Stimulated activated CD4-positive, alpha-beta T cell treated with anti-CD3 and anti-CD28 coated beads, Interleukin-1b, Interleukin-23, amount 100 ng/mL, for 24 hours (primary cell): ENCODE measurements at regions not wholly inside any gene's neighbourhood (a gene's known extent, or its start where the extent isn't known, plus 50 kb on each side); places are given as distances from the start of the nearest gene placed in this dataset.
A peak's percentile ranks its signal among the peaks of the same experiment; 100 is the strongest.

Experiments used
- DNase-seq, 4 experiments: peaks; one replicate each; pipeline ENCODE4 v3.0.0-alpha.2; 2020; ENCODE audit warnings: low read depth in 4 of 4, low spot score in 1 of 4

DNA sequence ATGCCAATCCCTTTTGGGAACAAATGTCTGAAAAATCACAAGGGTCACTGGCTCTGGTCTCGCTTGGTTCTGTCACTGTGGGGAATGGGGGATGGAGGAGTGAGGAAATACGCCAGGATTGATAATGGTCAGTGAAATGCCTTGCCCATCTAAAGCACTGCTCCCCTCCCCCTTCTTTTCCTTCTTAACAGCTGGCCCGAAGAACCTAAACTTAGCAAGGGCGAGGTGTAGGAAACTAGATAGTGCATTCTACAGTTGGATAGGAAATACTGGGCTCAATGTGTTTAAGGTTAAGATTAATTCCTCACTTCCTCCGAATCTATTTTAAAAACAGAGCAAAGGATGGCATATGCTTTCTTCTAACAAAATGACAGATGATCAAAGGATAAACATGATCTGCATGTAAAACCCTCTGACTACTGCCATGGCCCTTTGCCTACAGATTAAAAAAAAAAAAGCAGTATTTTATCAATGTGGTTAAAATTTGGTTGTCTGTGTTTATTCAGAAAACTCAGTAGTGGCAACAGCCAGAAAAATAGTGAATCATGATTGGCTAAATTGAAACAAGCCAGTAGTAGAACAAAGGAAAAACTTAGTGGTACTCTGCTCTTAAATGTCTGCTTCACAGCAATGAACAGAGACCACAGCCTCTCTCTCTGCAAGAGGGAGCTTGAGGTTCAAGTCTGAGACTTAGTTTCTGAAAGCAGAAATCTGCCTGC is 86.1 kb upstream of the VAV3 start:
- DNase-seq, result no peak

DNA sequence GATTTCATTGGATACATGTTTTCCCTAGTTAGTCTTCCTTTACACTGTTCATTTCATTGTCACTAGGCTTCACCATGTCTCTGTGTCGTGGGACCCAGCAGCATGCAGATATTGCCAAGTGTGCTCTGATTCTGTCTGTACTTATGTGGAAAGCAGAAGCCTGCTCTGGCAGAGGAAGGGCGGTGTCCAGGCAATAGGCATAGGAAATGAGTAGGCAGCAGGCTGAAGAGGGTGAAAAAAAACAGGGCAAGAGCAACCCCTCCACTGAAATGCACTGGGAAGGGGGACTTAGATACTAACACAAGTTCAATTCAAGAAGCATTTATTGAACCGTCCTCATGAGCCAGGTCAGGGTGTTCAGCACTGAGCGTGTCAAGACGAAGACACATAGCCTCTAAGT is 85.2 kb upstream of the VAV3 start:
- DNase-seq, result no peak

DNA sequence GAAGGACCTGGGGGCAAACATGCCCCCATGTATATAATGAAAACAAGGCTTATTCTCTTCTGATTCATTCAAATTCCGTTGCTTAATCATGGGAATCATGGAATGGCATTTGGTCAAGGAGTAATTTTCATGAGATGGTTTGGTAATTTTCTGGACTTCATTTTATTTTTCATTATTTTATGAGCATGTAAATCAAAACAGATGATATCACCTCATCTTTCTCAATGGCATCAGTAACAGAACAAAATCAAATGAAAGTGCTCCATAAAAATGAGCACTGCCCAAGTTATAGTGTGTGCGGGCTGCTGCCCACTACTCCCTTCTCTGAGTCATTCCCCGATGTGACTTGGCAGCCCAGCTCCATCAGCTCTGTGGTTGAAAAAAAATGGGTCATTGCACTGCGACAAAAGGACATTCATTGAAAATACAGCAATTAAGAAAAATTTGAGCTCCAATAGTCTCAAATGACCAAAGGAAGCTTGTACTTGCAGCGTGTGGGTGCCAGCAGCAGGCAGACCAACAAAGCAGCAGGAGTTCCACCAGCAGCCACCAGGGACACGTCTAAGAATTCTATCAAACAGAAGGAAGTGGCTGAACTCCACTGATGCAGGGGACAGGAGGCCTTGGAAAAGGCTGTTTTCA is 84.3 kb upstream of the VAV3 start:
- peak in 1 of 4 experiments; percentile 9 for DNase-seq

DNA sequence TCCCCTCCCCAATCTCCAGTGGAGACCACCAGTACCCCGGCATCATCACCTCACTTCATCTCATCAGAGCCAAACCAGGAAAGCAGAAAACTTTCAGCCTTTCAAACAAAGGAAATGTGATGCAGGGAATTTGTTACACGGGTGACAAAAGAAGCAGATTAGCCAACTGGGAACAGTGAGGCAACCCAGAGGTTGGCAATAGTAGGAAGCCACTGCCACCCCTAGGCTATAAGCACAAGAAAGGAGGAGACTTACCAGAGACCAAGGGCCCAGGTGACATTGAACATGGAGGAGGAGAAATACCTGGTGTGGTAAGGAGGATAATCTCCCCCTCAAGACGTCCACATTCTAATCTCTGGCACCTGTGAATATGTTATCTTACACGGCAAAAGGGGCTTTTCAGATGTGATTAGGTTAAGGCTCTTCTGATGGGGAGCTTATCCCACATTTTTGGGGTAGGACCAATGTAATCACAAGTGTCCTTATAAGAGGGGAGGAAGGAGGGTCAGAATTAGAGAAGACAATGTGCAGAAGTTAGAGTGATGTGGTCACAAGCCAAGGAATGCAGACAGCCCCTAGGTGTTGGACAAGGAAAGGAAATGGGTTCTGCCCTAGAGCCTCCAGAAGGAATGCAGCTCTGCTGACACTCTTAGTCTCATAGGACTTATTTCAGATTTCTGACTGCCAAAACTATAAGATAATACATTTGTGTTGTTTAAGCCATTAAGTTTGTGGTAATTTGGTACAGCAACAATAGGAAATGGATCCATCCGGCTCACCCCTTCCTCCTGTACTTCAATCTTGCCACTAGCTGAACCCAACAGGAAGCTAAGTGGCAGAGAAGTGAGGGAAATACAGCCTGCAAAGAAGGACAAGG is 83.6 kb upstream of the VAV3 start:
- no peak for DNase-seq

DNA sequence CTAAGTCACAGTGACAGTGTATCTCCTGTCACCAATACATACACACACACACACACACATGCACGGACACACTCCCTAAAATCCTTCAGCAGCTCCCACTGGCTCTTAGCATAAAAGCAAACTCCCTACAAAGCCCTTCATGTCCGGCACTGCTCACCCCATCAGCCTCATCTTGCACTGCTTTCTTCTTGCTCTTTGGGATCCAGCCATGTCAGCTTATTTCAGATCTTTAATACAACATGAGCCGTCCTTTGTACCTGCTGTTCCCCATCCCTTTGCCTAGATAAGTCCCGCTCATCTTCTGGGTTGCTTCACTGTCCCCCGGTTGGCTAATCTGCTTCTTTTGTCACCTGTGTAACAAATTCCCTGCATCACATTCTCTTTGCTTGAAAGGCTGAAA is 82.1 kb upstream of the VAV3 start:
- DNase-seq, result no peak

DNA sequence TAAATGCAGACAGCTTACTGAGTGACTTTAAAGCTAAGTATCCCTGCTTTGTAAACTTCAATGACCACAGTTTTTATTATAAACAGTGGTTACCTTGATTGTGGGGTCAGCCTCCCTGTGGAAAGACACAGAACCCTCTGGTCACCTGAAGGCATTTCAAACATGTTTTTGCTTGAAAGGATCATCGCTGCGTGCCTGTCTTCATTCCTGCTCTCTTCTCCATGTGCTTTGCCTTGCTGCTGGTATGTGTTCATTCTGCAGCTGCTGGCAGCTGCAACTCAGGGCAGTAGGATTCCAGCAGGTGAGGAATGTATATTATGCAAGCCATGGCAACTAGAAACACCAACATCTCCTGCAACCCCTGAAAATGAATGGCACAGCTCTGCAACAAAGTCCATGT is 81.0 kb upstream of the VAV3 start:
- no peak for DNase-seq

DNA sequence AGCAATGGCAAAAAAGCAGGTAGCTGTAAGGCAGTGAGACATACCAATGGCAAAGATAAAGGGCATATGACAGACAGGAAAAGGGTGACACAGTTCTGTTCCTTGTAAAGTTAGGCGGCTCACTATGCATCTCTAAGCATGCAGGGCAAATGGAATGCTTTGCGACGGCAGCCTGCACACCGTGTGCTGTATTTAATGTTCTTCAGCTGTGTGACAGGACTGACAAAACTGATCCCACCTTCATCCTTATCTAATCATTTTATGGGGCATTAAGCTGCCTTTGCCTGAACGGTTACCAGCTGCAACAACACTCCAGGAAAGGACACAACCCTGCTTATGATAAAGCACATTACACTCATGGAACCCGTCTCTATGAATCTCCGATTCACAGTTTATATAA is 80.5 kb upstream of the VAV3 start:
- DNase-seq, result no peak

DNA sequence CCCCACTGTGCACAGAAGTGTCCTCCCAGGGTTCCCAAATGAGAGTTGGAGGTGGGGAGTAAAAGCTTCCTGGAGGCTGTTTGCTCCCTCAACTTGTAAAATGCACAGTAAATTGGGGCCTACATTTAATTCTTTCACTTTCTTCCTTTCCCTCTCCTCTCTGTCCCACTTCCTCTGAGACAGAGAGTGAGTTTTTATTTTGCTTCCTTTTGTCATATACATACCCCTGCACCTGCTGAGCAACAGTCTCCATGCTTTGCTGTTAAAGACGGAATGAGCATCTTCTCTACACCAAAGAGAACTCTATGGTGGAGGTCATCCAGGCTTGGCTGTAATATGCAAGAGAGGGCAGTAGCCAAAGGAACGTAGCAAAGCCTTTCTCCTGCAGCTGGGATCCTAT is 79.3 kb upstream of the VAV3 start:
- no peak for DNase-seq

DNA sequence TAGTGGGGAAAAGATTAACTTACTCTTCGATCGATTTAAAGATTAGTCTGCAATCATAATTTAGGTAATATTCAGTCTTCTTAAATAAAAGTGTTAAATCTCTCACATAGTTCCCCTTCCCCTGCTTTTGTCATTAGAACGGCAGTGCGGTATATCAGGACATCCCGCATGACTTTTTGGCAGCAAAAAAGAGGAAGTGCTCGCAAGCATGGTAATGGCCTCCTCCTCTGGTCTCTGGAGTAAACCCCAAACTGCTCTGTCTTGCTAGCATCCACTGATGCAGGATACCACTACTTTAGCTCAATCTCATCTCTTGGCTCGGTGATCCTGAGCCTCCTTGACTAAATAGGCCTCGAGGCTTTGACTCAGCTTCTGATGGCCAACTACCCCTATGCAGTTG is 78.7 kb upstream of the VAV3 start:
- no peak for DNase-seq

DNA sequence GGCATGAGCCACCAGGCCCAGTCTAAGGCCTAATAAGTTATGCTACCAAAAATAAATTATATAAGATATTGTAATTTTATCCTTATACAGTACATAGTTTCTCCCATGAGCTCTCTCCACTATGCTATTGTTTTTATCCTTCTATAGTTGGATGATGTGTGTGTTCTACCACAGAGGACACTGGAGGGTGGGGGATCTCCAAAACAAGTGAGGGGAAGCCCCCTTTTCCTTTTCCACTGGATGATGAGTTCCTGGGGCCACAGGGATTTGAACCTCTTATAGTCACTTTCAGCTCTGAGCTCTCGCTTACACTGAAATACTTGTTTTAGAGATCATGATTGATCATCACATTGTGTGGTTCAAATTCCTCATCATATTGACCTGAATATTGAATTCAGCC is 77.6 kb upstream of the VAV3 start:
- no peak for DNase-seq

DNA sequence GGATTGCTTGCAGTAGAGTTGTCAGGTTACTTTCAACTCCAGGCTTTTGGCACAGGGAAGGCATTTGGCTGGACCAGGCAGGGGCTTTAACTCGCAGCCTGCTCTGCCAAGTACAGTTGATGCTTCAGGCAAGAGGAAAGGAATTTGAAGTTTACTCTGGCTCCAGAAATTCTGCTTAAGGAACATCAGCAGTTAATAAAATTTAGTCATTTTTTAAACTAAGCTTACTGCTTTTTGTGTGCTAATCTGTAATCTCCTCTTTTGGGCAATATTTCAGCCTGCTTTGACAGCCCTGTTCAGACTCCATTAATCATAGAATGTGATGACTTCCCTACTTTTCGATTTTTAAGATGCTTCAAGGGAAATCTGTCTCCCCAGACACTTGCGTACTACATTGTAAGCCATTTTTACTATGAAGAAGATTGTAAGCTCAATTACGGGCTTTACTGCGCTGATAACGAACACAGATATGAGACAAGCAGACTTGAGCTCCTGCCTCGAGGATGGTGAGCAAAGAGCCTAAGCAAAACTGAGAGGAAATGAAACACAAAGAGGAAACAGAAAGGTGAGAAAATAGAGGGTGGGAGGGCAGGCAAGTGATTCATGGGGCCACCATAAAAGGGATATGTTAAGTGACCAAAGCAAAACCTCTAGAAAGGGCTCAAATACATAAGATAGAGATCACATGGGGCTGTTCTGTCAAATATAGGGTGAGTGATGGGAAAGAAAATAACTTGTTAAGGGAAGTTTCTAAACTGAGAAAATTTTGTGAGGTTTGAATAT is 76.6 kb upstream of the VAV3 start:
- DNase-seq, result no peak

DNA sequence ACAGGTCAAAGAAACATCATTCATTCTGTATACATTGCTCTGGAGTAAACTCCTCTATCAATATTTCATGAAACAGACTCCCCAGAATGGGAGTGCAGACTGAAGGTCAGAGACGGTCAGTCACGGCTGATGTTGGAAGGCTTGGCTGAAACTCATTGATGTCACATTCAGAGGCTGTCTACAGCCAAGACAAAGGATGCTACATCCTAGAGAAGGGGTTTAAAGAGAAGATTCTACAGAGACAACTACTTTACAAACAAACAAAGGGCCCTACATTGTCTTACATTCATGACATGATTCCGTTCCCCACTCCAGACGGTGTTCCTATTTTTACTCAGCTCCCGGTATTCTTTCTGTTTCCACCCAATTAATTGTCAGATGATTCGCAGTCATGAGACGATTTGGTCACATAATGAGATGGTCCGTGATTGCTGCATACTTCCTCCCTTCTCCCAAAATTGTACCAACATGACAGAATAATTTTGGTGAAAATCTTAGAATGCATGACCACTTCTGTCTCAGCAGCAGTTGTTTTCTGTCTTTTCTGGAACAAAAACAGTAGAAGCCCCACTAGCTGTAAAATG is 73.8 kb upstream of the VAV3 start:
- DNase-seq, result no peak

DNA sequence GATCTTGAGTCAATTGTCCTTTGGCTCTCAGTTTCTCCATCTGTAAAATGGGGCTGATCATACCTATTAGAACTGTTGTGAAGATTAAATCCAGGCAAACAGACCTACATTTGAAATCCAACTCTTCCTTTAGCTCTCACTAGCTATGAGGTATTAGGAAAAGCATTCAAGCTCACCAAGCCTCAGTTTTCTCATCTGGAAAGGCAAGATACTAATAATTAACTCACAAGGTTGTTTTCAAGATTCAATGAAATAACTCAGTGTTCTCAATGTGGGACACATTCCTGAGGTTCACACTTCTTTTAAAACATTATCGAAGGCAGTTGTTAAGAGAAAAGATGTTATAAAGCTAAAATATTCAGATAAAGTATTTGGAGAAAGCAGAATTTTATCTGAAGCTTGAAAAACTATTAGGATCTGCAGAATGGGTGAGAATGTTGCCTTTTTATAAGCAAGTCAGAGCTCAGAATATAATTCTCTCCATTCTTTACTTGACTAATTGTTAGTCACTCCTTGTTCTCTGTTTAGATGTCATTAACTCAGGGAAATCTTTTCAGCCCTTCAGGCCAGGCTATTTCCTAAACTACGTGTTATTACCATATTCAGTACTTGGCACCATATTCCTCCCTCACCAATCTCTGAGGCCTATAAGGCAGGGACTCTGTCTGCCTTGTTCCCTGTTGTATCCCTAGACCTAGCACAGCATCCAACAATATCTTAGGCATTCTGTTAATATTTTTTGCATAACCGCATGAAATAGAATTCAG is 72.0 kb upstream of the VAV3 start:
- DNase-seq, result no peak

DNA sequence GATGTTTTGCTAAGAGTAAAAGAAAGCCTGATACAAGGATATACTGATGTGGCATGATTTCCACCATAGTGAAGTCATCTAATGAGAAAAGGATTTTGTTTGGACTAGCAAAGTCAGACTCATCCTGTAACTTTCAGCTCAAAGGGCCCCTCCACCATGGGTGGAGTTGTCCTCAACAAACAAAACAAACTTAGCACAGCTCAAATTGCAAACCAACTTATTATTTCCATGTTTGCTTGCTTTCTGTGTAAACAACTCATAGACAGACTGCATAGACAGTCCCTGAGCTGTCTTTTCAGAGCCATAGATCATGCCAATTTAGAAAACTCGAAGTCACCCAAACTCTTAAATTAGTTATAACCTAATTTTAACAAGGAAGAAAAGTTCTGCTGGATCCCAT is 69.4 kb upstream of the VAV3 start:
- DNase-seq, result no peak

DNA sequence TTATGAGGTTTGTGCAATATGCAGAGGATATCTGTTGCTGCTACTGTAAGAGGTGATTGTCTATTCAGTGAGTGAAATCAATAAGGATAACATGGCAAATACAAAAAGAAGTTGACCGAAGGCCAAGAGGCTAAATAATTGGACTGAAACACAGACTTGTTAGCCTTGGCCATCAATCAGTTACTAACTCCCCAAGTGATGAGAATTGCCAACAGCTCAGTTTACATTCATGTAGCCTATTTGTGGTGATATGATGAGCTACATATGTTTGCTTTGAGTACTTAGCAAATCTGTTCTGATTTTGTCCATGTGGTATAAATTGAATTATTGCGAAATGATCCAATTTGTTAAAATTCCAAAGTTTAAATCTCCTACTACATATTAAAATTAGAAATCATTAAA is 68.6 kb upstream of the VAV3 start:
- no peak for DNase-seq

DNA sequence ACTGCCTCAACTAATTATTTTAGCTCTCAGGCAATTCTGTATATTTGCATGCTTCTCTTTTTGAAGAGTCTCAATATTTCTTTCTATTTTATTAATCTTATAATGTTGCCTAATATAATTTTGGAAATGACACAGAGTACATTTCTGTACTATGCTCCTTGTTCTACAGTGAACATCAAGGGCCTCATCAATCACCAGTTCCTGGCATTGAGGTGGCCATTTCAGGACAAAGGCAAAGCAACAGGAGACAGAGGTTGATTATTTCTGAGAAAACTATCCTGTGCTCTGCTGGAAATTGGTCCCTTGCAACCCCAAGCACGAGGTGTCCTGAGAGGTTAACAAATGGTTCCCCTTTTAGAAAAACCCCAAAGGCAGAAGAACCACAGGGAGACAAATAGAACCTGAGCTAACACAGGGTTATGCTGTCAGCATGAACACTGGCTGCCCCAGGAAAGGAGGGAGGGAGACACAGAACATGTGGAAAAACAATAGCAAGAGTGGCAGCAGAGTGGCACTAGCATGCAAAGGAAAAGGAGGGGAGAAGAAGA is 63.9 kb upstream of the VAV3 start:
- DNase-seq, result no peak

DNA sequence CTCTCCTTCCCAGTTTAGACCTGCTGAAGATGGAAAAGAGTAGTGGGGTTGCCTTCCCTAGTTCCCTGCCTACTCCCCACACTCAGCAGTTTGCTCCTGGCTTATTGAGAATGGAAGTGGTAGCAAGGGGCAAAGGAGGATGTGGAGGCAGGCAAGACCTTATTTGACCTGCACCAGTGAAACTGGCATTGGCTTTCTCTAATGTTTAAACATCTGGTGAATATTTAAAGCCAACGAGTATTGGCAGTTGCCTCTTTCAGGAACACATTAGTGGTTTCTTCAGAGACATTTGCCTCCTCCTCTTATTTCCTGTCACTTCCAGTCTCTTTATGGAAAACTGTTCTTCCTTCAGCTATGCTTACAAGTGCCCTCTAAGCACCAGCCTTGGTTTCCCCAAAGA is 62.4 kb upstream of the VAV3 start:
- no peak for DNase-seq

DNA sequence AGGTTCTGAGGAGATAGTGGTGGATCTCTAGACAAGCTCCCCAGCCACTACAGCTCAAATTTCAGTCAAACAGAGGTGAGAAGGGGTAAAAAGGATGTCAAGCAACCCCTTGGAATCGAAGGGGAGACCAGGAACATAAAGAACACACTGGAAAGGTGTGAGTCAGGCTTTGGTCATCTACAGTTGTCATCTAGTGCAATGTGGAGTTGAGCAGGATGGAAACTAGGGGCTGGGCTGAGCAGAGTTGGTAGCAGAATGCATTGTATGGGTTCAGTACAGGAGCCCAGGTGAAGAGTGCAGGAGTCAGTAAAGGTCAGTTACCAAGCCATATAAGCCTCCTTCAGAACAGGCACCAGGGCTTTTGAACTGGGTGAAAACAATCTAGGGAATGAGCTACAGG is 52.7 kb upstream of the VAV3 start:
- no peak for DNase-seq

DNA sequence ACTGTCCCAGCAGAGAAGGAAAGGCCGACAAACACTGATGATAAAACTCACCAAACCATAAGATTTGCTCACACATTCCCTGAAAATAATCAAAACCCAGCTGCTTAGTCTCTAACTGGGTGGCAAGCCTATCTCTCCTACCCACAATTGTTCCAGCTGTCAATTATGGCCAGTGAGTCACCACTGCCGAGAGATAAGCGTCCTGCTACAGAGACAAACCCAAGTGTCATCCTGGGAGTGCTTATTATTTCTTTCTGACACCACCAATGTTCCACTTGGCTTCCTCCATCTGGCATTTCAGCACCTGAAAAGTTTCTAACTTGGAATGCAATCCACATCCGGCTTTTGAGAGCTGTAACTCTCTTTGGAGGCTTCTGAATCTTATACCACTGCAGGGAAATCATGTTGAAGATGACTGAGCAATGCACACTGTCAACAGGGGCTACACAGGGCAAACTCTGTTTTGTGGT is 51.5 kb upstream of the VAV3 start:
- no peak for DNase-seq
